GM12878 (cell line): ENCODE measurements at regions not wholly inside any gene's neighbourhood (a gene's known extent, or its start where the extent isn't known, plus 50 kb on each side); places are given as distances from the start of the nearest gene placed in this dataset.
"Not testable (repeated sequence)": the region's sequence is repeated elsewhere in the genome, so short reads cannot be mapped to it uniquely, and the experiment has no call there.

Experiments used
- BRCA1 ChIP-seq: IDR thresholded peaks from 2 replicates; pipeline ENCODE4 v1.6.1; 2011; ENCODE audit warnings: low read depth, low read length, improper control_type of control experiment
- CTCF ChIP-seq, 3 experiments: IDR thresholded peaks in 2 of 3; conservative IDR thresholded peaks in 1 of 3; 2 replicates each; pipeline ENCODE4 v1.5.1; 2011; ENCODE audit warnings: low read depth in 3 of 3, low read length in 3 of 3, mild to moderate bottlenecking in 3 of 3, control low read depth in 2 of 3, moderate library complexity in 2 of 3, inconsistent platforms in 1 of 3, mixed read lengths in 1 of 3; ENCODE audit not compliant: control insufficient read depth in 2 of 3, insufficient read depth in 1 of 3; ENCODE audit errors: extremely low read depth in 1 of 3
- E4F1 ChIP-seq: fragments of 450-650 bp; IDR thresholded peaks from 2 replicates; pipeline ENCODE4 v1.6.1; 2018; ENCODE audit warnings: borderline replicate concordance, mild to moderate bottlenecking; ENCODE audit not compliant: partially characterized antibody
- EP300 ChIP-seq, 2 experiments: fragments of 150-350 bp in 1 of 2; IDR thresholded peaks; 2 replicates each; pipeline ENCODE4 v1.6.1; 2011 to 2012; ENCODE audit warnings: low read depth in 2 of 2, low read length in 2 of 2, borderline replicate concordance in 1 of 2, improper control_type of control experiment in 1 of 2, inconsistent platforms in 1 of 2; ENCODE audit not compliant: control insufficient read depth in 1 of 2
- MLLT1 ChIP-seq: fragments of 450-650 bp; IDR thresholded peaks from 2 replicates; pipeline ENCODE4 v1.6.1; 2016; ENCODE audit warnings: mild to moderate bottlenecking

GRCh38 chr3:124069706-124070105 lies 77.8 kb upstream of the ROPN1 start:
- not testable (repeated sequence) for TF ChIP-seq BRCA1; CTCF (IDR thresholded peaks at IDR 0.05 in 2 of 3, conservative IDR thresholded peaks at IDR 0.05 in 1 of 3; ENCODE audit: control insufficient read depth in 2 of 3, extremely low read depth in 1 of 3, insufficient read depth in 1 of 3, low read depth in 3 of 3, low read length in 3 of 3); EP300 (IDR thresholded peaks at IDR 0.05; ENCODE audit: borderline replicate concordance in 1 of 2, control insufficient read depth in 1 of 2, low read depth in 2 of 2, low read length in 2 of 2); E4F1; MLLT1
